GM21825 (cell line): ENCODE measurements at regions not wholly inside any gene's neighbourhood (a gene's known extent, or its start where the extent isn't known, plus 50 kb on each side); places are given as distances from the start of the nearest gene placed in this dataset.
"Not testable (repeated sequence)": the region's sequence is repeated elsewhere in the genome, so short reads cannot be mapped to it uniquely, and the experiment has no call there.

Source experiments
- ATAC-seq: cut with Tn5 transposase; IDR thresholded peaks from one replicate; pipeline ENCODE4 v1.9.1; 2021; ENCODE audit warnings: mild to moderate bottlenecking, moderate library complexity; ENCODE audit not compliant: unreplicated experiment

DNA sequence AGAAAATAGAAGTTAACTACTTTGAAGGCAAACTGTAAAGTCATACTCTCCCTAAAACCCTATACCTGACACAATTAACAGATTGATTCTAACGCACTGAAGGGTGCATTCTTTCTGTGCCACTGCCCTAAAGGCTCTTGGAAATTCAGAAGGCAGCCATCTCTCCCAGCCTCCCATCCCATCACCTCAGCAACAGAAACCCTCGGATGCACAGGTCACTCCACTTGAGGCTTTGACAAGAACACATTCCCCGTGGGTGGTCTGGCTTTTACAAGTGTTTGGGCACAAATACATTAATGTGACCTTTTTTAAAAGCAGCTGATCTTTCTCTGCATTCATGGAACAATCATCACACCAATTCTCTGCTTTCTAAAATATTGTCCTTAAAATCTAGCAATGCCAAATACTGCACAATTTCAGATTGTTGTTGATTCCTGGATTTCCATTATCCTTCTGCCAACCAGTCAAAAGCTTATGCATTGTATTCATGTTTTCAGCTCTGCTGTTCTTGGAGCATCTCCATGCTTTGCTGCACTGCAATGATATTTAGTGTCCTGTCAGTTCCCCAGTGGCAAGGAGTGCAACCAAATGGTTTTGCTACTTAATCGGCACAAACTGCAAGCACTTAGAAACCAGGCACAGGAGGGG is 175.6 kb downstream of the TMEM161B start:
- no peak for ATAC-seq

DNA sequence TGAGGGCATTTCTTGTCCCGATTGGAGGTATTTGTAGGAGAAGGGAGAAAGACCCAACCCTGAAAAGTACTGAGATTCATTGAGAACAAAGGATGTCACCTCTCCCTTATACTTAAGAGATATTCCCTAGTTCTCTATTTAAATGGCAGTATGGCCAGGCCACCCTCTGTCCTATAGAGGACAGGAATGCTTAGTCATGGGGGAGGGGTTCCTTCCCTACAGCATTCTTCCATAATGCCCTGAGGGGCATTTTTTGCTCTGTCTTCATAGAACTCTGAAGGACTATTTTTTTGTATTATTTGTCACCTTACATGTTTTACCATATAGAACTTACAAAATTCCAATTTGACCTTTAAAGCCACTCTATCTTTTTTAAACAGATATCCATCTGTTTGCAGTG is 176.3 kb downstream of the TMEM161B start:
- ATAC-seq, result no peak

DNA sequence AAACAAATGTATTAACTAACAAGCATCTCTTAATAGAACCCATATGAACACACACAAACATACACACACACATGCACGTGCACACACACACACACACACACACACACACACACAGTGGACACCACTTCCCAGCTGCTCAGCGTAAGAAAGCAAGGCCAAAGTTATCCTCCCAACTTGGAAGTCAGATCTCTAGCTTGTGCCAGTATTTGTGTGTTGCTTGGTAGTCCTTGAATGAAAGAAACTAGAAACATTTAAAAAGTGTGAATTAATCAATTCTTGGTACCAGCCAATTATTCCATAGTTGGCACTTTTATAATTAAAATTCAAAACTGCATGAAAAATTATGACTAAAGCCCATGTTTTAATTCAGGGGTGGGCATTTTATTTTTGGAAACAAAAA is 178.1 kb downstream of the TMEM161B start:
- no peak for ATAC-seq

GRCh38 chr5:88089719-88090390 is 178.8 kb downstream of the TMEM161B start:
- ATAC-seq, result no peak

DNA sequence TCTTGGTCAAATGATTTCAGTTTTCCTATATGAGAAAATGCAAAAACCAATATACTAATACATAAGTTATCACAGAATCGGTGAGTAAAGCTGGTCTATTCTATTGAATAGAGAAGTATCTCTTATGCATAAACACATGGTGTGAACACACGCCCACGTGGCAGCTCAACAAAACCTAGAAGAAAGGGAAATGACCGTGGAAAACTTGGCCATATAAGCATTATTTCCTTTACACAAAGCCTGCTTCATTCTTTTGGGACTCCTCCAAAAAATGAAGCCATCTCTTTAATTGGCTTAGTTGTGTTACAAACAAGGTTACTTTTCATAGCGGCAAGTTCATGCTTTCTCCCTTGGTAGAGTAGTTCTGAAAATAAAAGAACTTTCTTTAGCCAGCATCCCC is 183.2 kb downstream of the TMEM161B start:
- ATAC-seq, result no peak

DNA sequence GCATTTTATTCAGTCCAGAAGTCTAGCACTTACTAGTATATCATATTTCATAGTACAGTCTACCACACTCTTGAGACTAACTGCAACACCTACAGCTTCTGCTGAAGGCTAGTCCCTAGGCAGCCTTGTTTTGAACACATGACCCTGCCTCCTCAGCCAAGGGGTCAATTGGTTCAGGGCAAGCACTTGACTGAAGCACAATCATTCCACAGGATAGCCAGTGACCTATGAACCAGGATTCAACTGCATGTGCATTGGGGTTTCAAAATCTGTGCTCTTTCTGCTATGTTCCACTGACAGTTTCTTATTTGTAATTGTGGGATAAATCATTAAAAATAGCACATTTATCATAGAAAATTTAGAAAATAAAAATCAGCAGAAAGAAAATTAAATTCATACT is 186.8 kb downstream of the TMEM161B start:
- no peak for ATAC-seq

DNA sequence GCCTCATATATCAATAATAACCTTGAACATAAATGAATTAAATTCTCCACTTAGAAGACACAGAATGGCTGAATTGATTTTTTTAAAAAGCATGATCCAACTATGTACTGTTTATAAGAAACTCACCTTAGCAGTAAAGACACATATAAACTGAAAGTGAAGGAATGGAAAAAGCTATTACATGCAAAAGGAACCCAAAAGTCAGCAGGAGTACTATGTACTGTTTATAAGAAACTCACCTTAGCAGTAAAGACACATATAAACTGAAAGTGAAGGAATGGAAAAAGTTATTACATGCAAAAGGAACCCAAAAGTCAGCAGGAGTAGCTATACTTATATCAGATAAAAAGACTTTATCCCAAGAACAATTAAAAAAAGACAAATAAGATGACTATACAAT is 204.8 kb downstream of the TMEM161B start:
- ATAC-seq, result no peak

DNA sequence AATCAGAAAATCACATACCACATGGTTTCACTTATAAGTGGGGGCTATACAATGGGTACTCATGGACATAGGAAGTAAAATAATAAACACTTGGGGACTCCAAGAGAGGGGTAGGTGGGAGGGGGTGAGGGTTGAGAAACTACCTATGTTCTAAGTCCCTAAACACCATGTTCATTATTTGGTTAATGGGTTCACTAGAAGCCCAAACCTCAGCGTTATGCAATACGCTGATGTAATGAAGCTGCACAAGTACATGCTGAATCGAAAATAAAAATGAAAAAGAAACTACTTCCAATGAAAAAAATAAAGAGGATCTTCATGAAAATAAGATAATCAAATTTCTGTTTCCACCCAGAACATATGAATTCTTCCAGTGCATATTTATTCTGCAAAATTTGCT is 208.5 kb downstream of the TMEM161B start:
- no peak for ATAC-seq

DNA sequence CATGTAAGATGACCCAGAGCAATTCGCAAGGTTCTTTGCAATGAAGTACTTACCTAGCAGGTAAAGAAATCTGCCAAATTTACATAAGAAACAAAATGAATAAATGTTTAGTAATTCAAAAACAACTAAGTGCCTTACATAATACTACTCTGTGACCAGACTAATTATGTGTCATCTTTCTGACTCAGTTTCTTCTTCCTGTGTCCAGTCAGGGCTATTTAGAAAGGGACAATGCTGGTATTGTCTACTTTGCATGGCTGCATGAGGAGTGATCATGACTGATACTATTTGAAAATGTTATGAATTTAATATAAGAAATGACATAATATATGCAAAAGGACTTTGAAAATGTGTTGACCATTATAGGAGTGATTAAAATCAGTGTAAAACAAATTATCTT is 210.0 kb downstream of the TMEM161B start:
- ATAC-seq, result no peak

- ATAC-seq, result not testable (repeated sequence)
Observed at GRCh38 chr5:88052468-88052867, 216.2 kb downstream of the TMEM161B start.

- no peak for ATAC-seq
Observed at GRCh38 chr5:88051148-88051547, 217.5 kb downstream of the TMEM161B start.

DNA sequence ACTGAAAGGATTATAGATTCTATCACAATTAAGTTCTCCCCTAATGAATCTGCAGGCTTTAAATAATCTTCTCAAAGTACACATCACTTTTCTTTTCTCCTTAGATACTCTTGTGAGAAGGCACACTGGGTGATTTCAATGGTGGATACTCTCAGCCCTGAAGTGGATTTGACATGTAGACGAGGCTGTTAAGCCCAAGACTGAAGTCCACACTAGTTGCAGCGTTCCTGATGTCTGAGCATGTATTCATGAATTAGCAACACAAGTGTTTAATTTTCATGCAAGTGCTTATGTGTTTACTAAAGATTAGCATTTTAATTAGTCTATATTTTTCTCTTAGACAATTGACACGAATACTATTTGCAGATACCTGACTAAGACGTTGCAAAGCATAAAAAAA is 218.9 kb downstream of the TMEM161B start:
- ATAC-seq, result no peak

GRCh38 chr5:88049156-88049555 is 219.5 kb downstream of the TMEM161B start:
- no peak for ATAC-seq

- no peak for ATAC-seq
Observed at GRCh38 chr5:88045931-88046461, 222.6 kb downstream of the TMEM161B start.

DNA sequence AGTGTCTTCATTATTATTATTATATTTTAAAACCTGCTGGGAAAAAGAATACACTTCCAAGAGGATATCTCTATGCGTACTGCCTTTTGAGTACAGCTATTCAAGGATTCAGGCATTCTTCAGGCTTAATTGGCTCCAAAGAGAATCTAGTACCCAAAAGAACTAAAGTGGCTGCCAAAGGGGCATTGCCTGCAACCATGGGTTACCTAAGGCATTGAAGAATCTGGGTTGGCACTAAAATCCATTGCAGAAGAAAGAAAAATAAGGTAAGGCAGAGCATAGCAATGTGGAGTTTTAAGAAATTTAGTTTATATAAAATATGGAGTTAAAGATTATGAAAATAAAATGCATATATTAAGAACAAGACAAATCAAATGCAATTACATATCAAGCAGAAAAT is 223.5 kb downstream of the TMEM161B start:
- ATAC-seq, result no peak

DNA sequence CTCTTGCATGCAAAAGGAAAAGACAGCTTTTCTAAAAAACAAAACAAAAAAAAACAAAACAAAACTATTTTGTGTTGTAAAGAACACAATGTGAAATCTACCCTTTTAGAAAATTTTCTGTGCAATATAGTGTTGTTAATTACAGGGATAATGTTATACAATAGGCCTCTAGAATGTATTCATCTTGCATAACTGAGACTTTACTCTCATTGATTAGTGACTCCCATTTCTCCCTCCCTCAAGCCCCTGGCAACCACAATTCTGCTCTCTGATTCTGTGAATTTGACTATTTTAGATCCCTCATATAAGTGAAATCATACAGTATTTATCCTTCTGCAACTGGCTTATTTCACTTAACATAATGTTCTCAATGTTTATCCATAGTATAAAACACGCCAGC is 234.1 kb downstream of the TMEM161B start:
- ATAC-seq, result no peak

DNA sequence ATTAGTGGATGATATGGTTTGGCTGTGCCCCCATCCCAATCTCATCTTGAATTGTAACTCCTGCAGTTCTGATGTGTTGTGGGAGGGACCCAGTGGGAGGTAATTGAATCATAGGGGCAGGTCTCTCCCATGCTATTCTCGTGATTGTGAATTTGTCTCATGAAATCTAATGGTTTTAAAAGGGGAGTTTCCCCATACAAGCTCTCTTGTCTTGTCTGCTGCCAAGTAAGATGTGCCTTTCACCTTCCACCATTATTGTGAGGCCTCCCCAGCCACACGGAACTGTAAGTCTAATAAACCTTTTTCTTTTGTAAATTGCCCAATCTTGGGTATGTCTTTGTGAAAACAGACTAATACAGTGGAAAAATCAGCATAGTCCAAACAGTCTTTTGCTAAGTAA is 235.5 kb downstream of the TMEM161B start:
- no peak for ATAC-seq

DNA sequence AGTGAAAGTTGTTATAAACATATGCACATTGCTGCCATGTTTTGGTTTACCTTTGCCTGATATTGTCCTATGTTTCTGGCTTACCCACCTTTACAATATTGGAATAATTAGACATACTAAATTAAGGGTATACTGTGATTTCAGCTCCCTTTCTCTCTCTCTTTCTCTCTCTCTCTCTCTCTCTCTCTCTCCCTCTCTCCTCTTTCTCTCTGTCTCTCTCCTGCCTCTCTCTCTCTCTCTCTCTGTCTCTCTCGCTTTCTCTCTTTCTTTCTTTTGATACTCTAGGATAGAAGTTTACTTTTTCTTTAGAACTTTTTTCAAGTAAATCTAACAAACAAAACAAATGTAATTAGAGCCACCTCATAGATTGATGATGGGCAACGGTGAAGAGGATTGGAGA is 239.6 kb downstream of the TMEM161B start:
- ATAC-seq, result no peak

- no peak for ATAC-seq
Observed at GRCh38 chr5:88021141-88021540, 247.5 kb downstream of the TMEM161B start.

- ATAC-seq, result not testable (repeated sequence)
Observed at GRCh38 chr5:88014984-88015383, 253.7 kb downstream of the TMEM161B start.

DNA sequence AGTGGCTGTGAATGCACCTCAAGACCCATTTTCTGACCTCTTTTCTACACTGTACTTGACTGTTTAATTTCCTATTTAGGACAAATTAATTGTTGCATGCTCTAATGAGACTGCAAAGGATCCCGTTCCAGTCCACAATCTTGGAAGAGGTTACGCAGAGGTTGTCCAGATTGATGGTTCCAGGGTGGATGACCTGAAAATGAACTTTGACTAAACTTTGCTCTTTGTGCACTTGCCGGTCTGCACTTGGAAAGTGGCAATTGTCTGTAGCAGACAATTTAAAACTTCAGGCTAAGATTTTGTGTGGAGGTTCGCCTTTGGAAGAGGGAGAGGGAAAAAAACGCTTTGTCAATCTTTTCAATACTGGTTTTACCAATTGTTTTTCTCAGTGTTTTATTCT is 267.8 kb downstream of the TMEM161B start:
- no peak for ATAC-seq

DNA sequence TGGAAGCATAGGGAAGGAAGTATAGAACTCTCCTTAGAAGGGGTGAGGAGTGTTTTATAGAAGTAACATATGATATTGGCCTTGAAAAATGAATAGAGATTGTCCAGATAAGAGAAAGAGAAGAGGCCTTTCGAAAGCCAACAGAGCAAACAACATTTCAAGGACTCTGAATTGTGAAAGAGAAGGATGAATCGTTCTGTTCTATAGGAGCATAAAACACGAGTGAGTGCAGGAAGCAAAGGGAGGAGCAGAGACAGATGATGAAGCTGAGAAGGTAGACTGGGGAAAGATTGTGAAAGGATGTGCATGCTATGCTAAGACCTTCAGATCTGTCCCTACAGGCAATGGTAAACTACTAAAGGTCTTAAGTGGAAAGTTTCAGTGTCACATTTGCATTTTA is 271.0 kb downstream of the TMEM161B start:
- ATAC-seq, result no peak

GRCh38 chr5:87966213-87966612 is 302.4 kb downstream of the TMEM161B start:
- no peak for ATAC-seq
